Prostate gland (tissue), 2 donors: ENCODE measurements at regions not wholly inside any gene's neighbourhood (a gene's known extent, or its start where the extent isn't known, plus 50 kb on each side); places are given as distances from the start of the nearest gene placed in this dataset.

Experiments used
- CTCF ChIP-seq, 4 experiments: fragments of 200-600 bp in 2 of 4; fragments of 450-650 bp in 2 of 4; sonication (generic) in 2 of 4; IDR thresholded peaks; 1 replicate in 3 of 4; 2 replicates in 1 of 4; pipeline ENCODE4 v1.5.1; 2016 to 2019; ENCODE audit warnings: antibody characterized with exemption in 4 of 4, mild to moderate bottlenecking in 2 of 4, moderate library complexity in 2 of 4
- POLR2A ChIP-seq: fragments of 450-650 bp; IDR thresholded peaks from one replicate; pipeline ENCODE4 v1.6.1; 2016; ENCODE audit warnings: antibody characterized with exemption, mild to moderate bottlenecking
- POLR2AphosphoS5 ChIP-seq: sonication (generic); formaldehyde crosslinking; IDR thresholded peaks from one replicate; pipeline ENCODE4 v1.6.1; 2017; ENCODE audit warnings: antibody characterized with exemption

- TF ChIP-seq CTCF (IDR thresholded peaks at IDR 0.05) (no peak), POLR2AphosphoS5 (peak; percentile 23), POLR2A (no peak)
These were observed 497.1 kb downstream of the NFIB start for GRCh38 chr9:13816837-13817236.
